Nephron (organoid): ENCODE measurements at regions not wholly inside any gene's neighbourhood (a gene's known extent, or its start where the extent isn't known, plus 50 kb on each side); places are given as distances from the start of the nearest gene placed in this dataset.

ENCODE experiments used
- H3K27ac Mint-ChIP-seq, 3 experiments: 2 replicates each; pipeline ENCODE4 v1.8.0; 2020; ENCODE audit warnings: mixed read lengths in 3 of 3, mild to moderate bottlenecking in 2 of 3, moderate library complexity in 1 of 3
- H3K27me3 Mint-ChIP-seq: 2 replicates; pipeline ENCODE4 v1.8.0; 2021; ENCODE audit warnings: low read depth, mild to moderate bottlenecking, moderate library complexity, mixed read lengths
- H3K36me3 Mint-ChIP-seq: 2 replicates; pipeline ENCODE4 v1.8.0; 2020; ENCODE audit warnings: low read depth, mixed read lengths
- H3K4me1 Mint-ChIP-seq: 2 replicates; pipeline ENCODE4 v1.8.0; 2020; ENCODE audit warnings: mixed read lengths
- H3K4me3 Mint-ChIP-seq, 3 experiments: 2 replicates each; pipeline ENCODE4 v1.8.0; 2020; ENCODE audit warnings: mild to moderate bottlenecking in 3 of 3, mixed read lengths in 3 of 3, moderate library complexity in 2 of 3
- H3K9me3 Mint-ChIP-seq: 2 replicates; pipeline ENCODE4 v1.8.0; 2020; ENCODE audit warnings: mixed read lengths
- TF ChIP-seq, protein P1 (sequence below), 3 experiments: fragments of 200-600 bp; sonication (generic); IDR thresholded peaks; one replicate each; pipeline ENCODE4 v1.5.0; 2021; ENCODE audit warnings: antibody characterized with exemption in 3 of 3; ENCODE audit not compliant: unreplicated experiment in 3 of 3

DNA sequence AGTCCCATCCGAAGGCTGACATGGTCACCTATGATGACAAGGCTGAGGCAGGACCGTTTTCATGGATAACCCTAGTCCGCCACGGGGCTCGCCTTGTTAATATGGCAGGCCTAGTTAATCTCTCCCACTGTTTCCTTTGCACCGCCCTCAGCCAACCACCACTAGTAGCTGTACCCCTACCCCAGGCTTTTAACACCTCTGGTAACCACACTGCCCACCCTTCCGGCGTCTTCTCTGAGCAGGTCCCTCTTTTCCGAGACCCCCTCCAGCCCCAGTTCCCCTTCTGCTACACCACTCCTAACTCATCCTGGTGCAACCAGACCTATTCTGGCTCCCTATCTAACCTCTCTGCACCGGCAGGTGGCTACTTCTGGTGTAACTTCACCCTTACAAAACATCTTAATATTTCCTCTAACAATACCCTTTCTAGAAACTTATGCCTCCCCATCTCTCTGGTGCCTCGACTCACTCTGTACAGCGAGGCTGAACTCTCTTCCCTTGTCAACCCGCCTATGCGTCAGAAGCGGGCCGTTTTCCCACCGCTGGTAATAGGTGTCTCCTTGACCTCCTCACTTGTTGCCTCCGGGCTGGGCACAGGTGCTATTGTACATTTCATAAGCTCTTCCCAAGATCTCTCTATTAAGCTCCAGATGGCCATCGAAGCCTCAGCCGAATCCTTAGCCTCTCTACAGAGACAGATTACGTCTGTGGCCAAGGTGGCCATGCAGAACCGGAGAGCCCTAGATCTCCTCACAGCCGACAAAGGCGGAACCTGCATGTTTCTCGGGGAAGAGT lies 964.4 kb downstream of the RPA4 start:
- H3K27me3 Mint-ChIP-seq: no peaks in the 10 kb centered on the region

DNA sequence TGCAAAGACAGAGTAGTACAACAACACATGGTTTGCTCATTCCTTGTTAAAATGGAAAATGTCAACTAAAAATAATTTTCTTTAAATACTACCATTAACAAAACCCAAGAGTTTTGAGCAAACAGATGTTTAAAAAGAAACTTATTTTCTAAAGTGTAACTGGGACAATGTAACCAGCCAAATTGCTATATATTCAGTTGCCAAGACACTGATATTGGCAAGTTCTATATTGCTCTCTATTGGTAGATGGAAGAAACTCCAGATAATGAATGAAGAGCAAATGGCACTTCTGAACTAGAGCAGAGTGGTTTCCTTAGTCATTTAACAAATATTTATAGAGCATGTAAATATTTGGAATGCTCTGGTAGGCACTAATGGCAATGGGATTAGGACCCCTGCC lies 966.2 kb downstream of the RPA4 start:
- TF ChIP-seq, protein P1, sequence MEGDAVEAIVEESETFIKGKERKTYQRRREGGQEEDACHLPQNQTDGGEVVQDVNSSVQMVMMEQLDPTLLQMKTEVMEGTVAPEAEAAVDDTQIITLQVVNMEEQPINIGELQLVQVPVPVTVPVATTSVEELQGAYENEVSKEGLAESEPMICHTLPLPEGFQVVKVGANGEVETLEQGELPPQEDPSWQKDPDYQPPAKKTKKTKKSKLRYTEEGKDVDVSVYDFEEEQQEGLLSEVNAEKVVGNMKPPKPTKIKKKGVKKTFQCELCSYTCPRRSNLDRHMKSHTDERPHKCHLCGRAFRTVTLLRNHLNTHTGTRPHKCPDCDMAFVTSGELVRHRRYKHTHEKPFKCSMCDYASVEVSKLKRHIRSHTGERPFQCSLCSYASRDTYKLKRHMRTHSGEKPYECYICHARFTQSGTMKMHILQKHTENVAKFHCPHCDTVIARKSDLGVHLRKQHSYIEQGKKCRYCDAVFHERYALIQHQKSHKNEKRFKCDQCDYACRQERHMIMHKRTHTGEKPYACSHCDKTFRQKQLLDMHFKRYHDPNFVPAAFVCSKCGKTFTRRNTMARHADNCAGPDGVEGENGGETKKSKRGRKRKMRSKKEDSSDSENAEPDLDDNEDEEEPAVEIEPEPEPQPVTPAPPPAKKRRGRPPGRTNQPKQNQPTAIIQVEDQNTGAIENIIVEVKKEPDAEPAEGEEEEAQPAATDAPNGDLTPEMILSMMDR (IDR thresholded peaks at IDR 0.05; ENCODE audit: unreplicated experiment in 3 of 3): no peak
- Mint-ChIP-seq H3K4me1 (peaks cover 10% of the 10 kb centered on the region), H3K9me3 (peaks cover 38% of the 10 kb centered on the region), H3K4me3 (no peak overlapping the region), H3K36me3 (peaks cover 11% of the 10 kb centered on the region), H3K27me3 (no peaks in the 10 kb centered on the region), H3K27ac (no peak overlapping the region)

More for the DNA sequence above, 964.4 kb downstream of the RPA4 start:
- TF ChIP-seq, protein P1 (IDR thresholded peaks at IDR 0.05; ENCODE audit: unreplicated experiment in 3 of 3): no peak
- H3K4me3 Mint-ChIP-seq: no peak overlapping the region
- peaks cover 50% of the 10 kb centered on the region for H3K9me3 Mint-ChIP-seq
- H3K36me3 Mint-ChIP-seq: peaks cover 18% of the 10 kb centered on the region
- H3K4me1 Mint-ChIP-seq: no peaks in the 10 kb centered on the region
- H3K27ac Mint-ChIP-seq: no peak overlapping the region

DNA sequence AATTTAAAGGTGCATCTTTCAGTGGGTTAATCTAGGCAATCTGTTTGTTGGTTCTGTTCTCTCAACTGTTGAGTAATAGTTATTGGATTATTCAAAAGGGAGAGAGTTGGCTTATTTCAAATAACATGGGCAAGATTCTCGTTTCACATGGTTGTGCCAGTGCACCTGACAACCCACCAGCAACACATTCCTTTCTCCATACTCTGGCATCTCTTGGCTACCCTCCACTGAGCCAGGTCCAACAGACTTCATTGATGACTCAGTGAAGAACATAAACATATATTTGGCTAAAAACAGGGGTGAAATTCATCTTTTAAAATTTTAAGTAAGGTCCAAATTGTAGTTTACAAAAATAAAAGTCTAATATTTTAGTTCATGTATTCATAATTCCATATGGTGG lies 967.2 kb downstream of the RPA4 start:
- peaks cover 29% of the 10 kb centered on the region for H3K9me3 Mint-ChIP-seq
- no peaks in the 10 kb centered on the region for H3K27me3 Mint-ChIP-seq
- peaks cover 7% of the 10 kb centered on the region for H3K36me3 Mint-ChIP-seq
- H3K4me3 Mint-ChIP-seq: no peak overlapping the region
- H3K27ac Mint-ChIP-seq: no peak overlapping the region
- TF ChIP-seq, protein P1 (IDR thresholded peaks at IDR 0.05; ENCODE audit: unreplicated experiment in 3 of 3): no peak
- H3K4me1 Mint-ChIP-seq: peaks cover 10% of the 10 kb centered on the region

DNA sequence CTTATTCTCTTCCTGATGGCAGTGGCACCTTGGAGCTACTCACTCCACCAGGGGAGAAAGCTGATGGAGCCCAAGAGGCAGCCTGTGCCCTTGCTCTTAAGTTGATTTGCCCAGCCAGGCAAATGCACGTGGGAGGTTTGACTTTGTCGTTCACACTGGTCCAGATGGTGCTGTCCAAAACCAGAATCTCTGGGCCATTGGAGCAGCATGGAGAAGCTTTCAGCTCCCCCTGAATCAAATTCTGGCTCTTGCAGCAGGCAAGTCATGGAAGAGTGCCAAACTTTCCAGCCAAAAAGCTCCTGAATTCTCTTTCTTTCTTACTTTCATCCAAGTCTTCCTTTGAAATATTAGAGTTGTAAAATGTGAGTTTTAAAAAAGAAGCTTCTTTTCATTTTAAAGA lies 970.4 kb downstream of the RPA4 start:
- peaks cover 15% of the 10 kb centered on the region for H3K4me1 Mint-ChIP-seq
- no peaks in the 10 kb centered on the region for H3K36me3 Mint-ChIP-seq
- TF ChIP-seq, protein P1 (IDR thresholded peaks at IDR 0.05; ENCODE audit: unreplicated experiment in 3 of 3): no peak
- H3K27me3 Mint-ChIP-seq: no peaks in the 10 kb centered on the region
- H3K4me3 Mint-ChIP-seq: no peak overlapping the region
- peak overlapping the region in 2 of 3 experiments; percentile 34 to 47 for H3K27ac Mint-ChIP-seq
- H3K9me3 Mint-ChIP-seq: peaks cover 3% of the 10 kb centered on the region

DNA sequence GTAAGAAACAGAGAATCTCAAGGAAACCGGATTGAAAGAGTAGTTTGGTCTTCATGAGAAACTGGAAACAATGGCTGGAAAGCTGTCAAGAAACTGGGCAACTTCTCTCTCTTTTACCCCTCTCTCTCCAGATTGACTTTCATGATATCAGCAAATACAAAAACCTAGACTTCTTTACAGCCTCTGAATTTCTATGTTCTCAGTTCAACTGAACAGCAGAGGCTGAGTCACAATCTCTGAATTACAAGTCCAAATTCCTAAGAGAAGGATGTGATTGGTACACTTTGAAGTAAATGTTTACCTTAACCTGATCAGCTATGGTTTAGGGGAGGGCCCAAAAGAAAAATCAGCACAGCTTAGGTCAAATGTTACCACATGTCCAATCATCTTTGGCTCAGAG lies 974.9 kb downstream of the RPA4 start:
- TF ChIP-seq, protein P1 (IDR thresholded peaks at IDR 0.05; ENCODE audit: unreplicated experiment in 3 of 3): no peak
- H3K4me3 Mint-ChIP-seq: no peak overlapping the region
- H3K9me3 Mint-ChIP-seq: no peaks in the 10 kb centered on the region
- H3K4me1 Mint-ChIP-seq: peaks cover 15% of the 10 kb centered on the region
- H3K27me3 Mint-ChIP-seq: no peaks in the 10 kb centered on the region
- H3K36me3 Mint-ChIP-seq: no peaks in the 10 kb centered on the region
- no peak overlapping the region for H3K27ac Mint-ChIP-seq

DNA sequence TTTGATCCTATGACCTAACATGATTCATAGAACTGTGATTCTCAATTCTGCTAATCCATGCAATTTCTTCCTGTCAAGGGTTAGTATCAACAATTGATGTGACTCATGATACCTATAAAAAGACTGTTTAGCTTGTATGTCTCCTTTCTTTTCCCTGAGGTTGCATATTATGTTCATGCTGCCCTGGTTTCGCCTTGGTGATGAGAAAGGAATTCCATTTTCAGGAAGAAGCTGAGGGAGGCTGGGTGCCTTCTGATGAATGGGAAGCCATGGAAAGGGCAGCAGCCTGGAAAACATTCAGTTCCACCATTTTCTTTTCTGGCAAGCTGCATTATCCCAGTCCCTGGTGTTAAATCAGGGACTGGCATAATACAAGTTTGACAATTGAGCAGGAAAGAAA lies 976.5 kb downstream of the RPA4 start:
- Mint-ChIP-seq H3K4me3 (no peak overlapping the region), H3K4me1 (peaks cover 6% of the 10 kb centered on the region), H3K9me3 (no peaks in the 10 kb centered on the region), H3K36me3 (no peaks in the 10 kb centered on the region), H3K27ac (peak overlapping the region in 1 of 3 experiments; percentile 50), H3K27me3 (no peaks in the 10 kb centered on the region)
- TF ChIP-seq, protein P1 (IDR thresholded peaks at IDR 0.05; ENCODE audit: unreplicated experiment in 3 of 3): no peak
